GM12892 (cell line): ENCODE measurements at regions not wholly inside any gene's neighbourhood (a gene's known extent, or its start where the extent isn't known, plus 50 kb on each side); places are given as distances from the start of the nearest gene placed in this dataset.

ENCODE experiments used
- POLR2A ChIP-seq: IDR thresholded peaks from 2 replicates; pipeline ENCODE4 v1.6.1; 2011; ENCODE audit warnings: low read depth, low read length, control low read depth
- POLR2AphosphoS5 ChIP-seq: IDR thresholded peaks from 2 replicates; pipeline ENCODE4 v1.6.1; 2011; ENCODE audit warnings: low read depth, low read length, control low read depth
- TAF1 ChIP-seq: IDR thresholded peaks from 2 replicates; pipeline ENCODE4 v1.6.1; 2011; ENCODE audit warnings: low read depth, mild to moderate bottlenecking, control low read depth, low read length, borderline replicate concordance

- no peak for TF ChIP-seq TAF1
- no peak for TF ChIP-seq POLR2A
- no peak for TF ChIP-seq POLR2AphosphoS5
These were observed 163.8 kb upstream of the SLC16A7 start for GRCh38 chr12:59432057-59432456.
